ENCODE measurements at regions not wholly inside any gene's neighbourhood (a gene's known extent, or its start where the extent isn't known, plus 50 kb on each side); places are given as distances from the start of the nearest gene placed in this dataset.

GRCh38 chr12:34298176-34298970, 276.1 kb downstream of the ALG10 start:
- H3K4me3 ChIP-seq (ENCODE audit: control insufficient read depth, low read depth, low read length), result no peak overlapping the region
- TF ChIP-seq CTCF (conservative IDR thresholded peaks at IDR 0.05; ENCODE audit: control insufficient read depth, insufficient read depth, low read depth, low read length), result no peak
- no peak for DNase-seq (ENCODE audit: low read depth)

GRCh38 chr12:34298971-34299801, 276.9 kb downstream of the ALG10 start:
- no peak for DNase-seq (ENCODE audit: low read depth)
- H3K4me3 ChIP-seq (ENCODE audit: control insufficient read depth, low read depth, low read length), result no peak overlapping the region
- no peak for TF ChIP-seq CTCF (conservative IDR thresholded peaks at IDR 0.05; ENCODE audit: control insufficient read depth, insufficient read depth, low read depth, low read length)

- TF ChIP-seq CTCF (conservative IDR thresholded peaks at IDR 0.05; ENCODE audit: control insufficient read depth, insufficient read depth, low read depth, low read length), result no peak
- H3K4me3 ChIP-seq (ENCODE audit: control insufficient read depth, low read depth, low read length), result no peak overlapping the region
- DNase-seq (ENCODE audit: low read depth), result no peak
Measured at GRCh38 chr12:34299802-34300193, 277.5 kb downstream of the ALG10 start.

- DNase-seq (ENCODE audit: low read depth), result no peak
- no peak for TF ChIP-seq CTCF (conservative IDR thresholded peaks at IDR 0.05; ENCODE audit: control insufficient read depth, insufficient read depth, low read depth, low read length)
- no peak overlapping the region for H3K4me3 ChIP-seq (ENCODE audit: control insufficient read depth, low read depth, low read length)
Measured at GRCh38 chr12:34300376-34301250, 278.3 kb downstream of the ALG10 start.

GRCh38 chr12:34301251-34302130, 279.2 kb downstream of the ALG10 start:
- no peak overlapping the region for H3K4me3 ChIP-seq (ENCODE audit: control insufficient read depth, low read depth, low read length)
- no peak for DNase-seq (ENCODE audit: low read depth)
- no peak for TF ChIP-seq CTCF (conservative IDR thresholded peaks at IDR 0.05; ENCODE audit: control insufficient read depth, insufficient read depth, low read depth, low read length)

Data from fibroblast of mammary gland (primary cell).